Heart left ventricle (tissue), 13 donors: ENCODE measurements at regions not wholly inside any gene's neighbourhood (a gene's known extent, or its start where the extent isn't known, plus 50 kb on each side); places are given as distances from the start of the nearest gene placed in this dataset.

Experiments
- CTCF ChIP-seq, 12 donors: fragments of 200-600 bp; sonication (generic) in 4 of 12; IDR thresholded peaks; one replicate each; pipeline versions ENCODE4 v1.5.0 to v1.8.0; 2018 to 2022; ENCODE audit warnings: antibody characterized with exemption in 12 of 12, mild to moderate bottlenecking in 5 of 12
- POLR2A ChIP-seq, 2 donors: fragments of 450-650 bp; IDR thresholded peaks; one replicate each; pipeline ENCODE4 v1.6.1; 2017; ENCODE audit warnings: antibody characterized with exemption in 2 of 2, mild to moderate bottlenecking in 2 of 2, moderate library complexity in 2 of 2
- donor health status: ischemic (EF 13 %, LVEDD 7.1; RV severe dilation, severe dysfunction).
- donor health status: DM: no; HTN: yes; CAD: no.
- donor health status: DM: no; HTN: no; CAD: no.
- donor health status: ischemic (EF 25% LVEDD 6.9; RV normal size, moderate dysfunction).
- donor health status: ischemic (EF 25% LVEDD 5.7; RV mildly dilated, moderate dysfunction).
- donor health status: ischemic (EF 35%, LVEDD 5.7; RV mildly dilated, moderate dysfunction).
- donor health status: nonischemic (EF 11% LVEDD 7.7; RV severe dilation, severe dysfunction).
- donor health status: DM: yes; HTN: yes; CAD: no.
- donor health status: PGD.
- donor health status: ischemic (EF 29% LVEDD 5.4; RV normal size, mild dysfunction).
- donor health status: nonischemic (EF 23%, LVEDD 6.1; RV moderate dilation, normal function).

DNA sequence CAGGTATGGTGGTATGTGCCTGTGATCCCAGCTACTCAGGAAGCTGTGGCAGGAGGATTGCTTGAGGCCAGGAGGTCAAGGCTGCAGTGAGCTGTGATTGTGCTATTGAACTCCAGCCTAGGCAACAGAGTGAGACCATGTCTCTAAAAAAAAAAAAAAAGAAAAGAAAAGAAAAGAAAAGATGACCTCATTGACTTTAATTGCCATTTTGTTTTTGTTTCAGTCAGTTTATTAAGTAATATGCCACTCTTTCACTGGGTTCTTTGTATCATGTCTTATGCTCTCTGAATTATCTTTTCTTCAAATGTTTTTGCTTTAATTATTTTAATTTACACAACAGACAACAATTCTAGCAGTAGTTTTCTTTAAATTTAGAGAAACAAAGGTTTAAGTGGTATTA, 293.8 kb downstream of the TSHZ3 start:
- TF ChIP-seq CTCF (IDR thresholded peaks at IDR 0.05) (no peak), POLR2A (IDR thresholded peaks at IDR 0.05) (no peak)
